ACHN (cell line): ENCODE measurements at regions not wholly inside any gene's neighbourhood (a gene's known extent, or its start where the extent isn't known, plus 50 kb on each side); places are given as distances from the start of the nearest gene placed in this dataset.
"Not testable (repeated sequence)": the region's sequence is repeated elsewhere in the genome, so short reads cannot be mapped to it uniquely, and the experiment has no call there.

ENCODE experiments used
- DNase-seq: peaks from one replicate; pipeline ENCODE4 v3.0.0-alpha.2; 2015
- in situ Hi-C: cut with HindIII; loops from 2 replicates; pipeline ENCODE4 v1.10.0; 2017; ENCODE audit warnings: low sequenced_read_pairs, low pct_ligation_motif_present, low pct_unique_long_range_greater_than_20kb

DNA sequence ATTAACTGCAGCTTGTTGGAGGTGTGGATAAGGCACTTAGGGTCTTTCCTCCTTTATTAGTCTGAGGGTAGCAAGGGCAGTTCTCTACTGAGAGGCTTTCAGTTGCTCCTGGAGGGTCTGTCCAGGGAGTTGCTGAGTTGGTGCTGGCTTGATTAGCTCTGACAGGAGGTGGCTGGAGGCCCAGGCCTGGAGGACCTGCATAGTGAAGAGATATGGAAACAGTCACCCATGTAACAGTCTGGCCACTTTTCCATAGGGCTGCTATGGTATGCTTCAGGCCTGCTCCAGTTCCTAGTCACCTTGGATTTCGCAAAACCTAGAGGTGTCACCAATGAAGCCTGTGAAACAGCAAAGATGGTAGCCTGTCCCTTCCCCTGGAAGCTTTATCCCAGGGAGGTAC lies 143.3 kb upstream of the SLC38A2 start:
- in situ Hi-C loops = no loop called here

DNA sequence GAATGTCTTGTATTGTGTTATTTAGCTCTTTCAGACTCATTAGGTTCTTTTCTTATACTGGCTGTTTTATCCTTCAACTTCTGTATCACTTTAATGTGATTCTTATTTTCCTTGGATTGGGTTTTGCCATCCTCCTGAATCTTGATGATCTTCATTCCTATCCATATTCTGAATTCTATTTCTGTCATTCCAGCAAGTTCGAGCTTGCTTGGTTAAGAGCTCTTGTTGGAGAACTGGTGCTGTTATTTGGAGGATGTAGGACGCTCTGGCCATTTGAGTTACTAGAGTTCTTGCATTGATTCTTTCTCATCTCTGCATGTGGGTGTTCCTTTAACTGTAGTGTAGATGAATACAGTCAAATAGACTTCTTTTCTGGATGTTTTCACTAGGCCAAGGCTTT lies 142.3 kb upstream of the SLC38A2 start:
- DNase-seq = no peak
- in situ Hi-C loops = no loop called here

More for the DNA sequence above, 143.3 kb upstream of the SLC38A2 start:
- DNase-seq = no peak

GRCh38 chr12:46510257-46510656 lies 137.7 kb upstream of the SLC38A2 start:
- in situ Hi-C loops, DNase-seq: not testable (repeated sequence)

DNA sequence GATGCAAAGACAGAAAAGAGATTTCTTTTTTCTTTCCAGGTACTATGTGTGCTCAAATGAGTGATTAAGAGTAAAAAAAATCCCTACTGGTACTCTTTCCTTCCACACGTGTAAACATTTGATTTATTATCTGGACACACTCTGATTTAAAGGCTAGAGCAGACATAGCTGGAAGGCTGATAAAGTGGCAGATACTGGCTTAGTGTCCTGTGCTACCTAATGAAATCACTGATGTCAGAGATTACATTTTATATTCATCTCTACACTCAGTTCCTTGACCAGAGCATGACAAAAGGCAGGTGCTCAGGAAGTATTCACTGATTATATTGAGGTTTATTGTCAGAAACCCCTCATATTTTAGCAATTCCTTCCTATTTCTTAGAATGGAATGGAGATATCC lies 136.6 kb upstream of the SLC38A2 start:
- no peak for DNase-seq

DNA sequence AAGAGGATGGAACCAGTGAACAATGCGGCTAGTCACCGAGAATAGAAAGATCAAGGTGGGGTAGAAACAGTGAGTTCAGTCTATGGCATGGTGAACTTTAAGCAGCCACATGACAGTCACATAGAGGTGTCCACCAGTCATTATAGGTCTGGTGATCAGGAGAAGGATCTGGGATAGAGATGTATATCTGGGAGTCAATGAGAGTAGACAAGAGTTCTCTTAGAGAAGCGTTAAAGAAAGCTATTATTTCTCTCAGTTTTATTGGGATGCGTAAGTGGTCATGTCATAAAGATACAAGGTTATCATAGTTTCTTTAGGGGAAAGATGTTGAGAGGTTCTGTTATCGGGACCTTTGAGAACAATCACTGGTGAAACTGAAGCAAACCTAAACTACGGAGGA lies 136.1 kb upstream of the SLC38A2 start:
- in situ Hi-C loops = no loop called here
- no peak for DNase-seq

More for the DNA sequence above, 136.6 kb upstream of the SLC38A2 start:
- in situ Hi-C loops = no loop called here

DNA sequence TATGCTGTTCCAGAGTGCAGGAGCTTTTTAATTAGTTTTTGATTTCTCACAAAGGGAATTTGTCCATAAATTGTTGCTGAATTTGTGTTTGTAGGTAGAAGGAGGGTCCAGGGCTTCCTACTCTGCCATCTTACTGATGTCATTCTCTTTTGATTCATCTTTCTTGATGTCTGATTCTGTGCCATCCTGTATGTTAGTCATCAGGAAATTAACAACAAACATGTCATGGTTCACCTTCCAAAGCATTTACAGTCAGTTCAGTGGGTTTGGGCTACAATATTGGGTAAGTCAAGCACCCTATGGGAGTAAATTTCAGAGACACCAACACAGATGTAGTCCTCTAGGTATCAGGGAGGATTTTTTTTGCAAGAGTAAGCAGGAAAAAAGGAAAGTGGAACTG lies 135.2 kb upstream of the SLC38A2 start:
- DNase-seq = no peak
- in situ Hi-C loops = no loop called here

GRCh38 chr12:46506961-46507360 lies 134.4 kb upstream of the SLC38A2 start:
- no peak for DNase-seq
- in situ Hi-C loops = no loop called here

DNA sequence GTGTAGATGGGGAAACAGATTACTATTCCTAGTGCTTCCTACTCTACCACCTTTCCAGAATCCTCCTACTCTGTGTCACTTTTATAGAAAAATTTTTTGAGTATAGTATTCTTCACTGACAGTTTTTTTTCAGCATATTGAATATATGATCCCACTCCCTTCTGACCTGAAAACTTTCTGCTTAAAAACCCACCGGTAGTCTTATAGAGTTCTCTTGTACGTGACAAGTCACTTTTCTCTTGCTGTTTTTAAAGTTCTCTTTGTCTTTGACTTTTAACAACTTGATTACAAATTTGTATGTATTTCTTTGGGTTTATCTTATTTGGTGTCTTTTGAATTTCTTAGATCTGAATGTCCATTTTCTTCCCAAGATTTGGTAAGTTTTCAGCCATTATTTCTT lies 133.6 kb upstream of the SLC38A2 start:
- no peak for DNase-seq
- in situ Hi-C loops = no loop called here

DNA sequence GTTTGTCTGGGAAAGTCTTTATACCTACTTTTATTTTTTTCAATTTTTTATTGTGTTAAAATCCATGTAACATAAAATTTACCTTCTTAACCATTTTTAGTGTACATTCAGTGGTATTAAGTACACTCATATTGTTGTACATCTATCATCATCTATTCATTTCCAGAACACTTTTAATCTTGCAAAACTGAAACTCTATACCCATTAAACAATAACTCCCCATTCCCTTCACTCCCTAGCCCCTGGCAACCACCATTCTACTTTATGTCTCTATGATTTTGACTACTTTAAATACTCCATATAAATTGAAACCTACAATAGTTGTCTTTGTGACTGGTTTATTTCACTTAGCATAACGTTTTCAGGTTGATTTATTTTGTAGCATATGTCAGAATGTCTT lies 131.9 kb upstream of the SLC38A2 start:
- in situ Hi-C loops = no loop called here
- DNase-seq = no peak

DNA sequence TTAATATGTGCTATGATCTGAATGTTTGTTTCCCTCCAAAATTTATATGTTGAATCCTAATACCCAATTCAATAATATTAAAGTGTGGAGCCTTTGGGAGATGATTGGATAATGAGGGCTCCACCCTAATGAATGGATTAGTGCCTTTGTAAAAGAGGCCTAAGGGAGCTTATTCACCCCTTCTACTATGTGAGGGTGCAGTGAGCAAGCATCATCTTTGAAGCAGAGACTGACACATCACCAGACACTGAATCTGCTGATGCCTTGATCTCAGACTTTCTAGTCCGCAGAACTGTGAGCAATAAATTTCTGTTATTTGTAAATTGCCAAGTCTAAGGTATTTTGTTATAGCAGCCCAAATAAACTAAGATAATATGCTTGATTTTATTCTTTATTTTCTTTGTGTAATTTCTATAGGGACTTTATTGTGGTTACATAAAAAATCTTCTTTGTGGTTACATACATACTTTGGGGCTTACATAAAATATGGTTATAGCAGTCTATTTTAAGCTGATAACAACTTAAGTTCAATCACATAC lies 131.1 kb upstream of the SLC38A2 start:
- in situ Hi-C loops = no loop called here
- no peak for DNase-seq

GRCh38 chr12:46500673-46501072 lies 128.1 kb upstream of the SLC38A2 start:
- DNase-seq = no peak
- in situ Hi-C loops = no loop called here

DNA sequence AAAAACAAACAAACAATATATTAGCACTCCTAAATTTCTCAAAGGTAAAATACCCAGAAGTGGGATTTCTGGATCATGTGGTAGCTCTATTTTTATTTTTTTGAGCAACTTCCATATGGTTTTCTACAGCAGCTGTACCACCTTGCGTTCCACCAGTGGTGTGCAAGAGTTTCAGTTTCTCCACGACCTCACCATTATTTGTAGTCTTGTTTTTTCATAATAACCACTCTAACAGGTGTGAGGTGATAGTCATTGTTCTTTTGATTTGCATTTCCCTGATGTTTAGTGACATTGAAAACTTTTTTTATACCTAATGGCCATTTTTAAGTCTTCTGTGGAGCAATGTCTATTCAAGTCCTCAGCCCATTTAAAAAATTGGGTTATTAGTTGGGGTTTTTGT lies 127.3 kb upstream of the SLC38A2 start:
- in situ Hi-C loops = no loop called here
- no peak for DNase-seq

- no peak for DNase-seq
- in situ Hi-C loops = no loop called here
Measured at GRCh38 chr12:46499226-46499625, 126.7 kb upstream of the SLC38A2 start.

DNA sequence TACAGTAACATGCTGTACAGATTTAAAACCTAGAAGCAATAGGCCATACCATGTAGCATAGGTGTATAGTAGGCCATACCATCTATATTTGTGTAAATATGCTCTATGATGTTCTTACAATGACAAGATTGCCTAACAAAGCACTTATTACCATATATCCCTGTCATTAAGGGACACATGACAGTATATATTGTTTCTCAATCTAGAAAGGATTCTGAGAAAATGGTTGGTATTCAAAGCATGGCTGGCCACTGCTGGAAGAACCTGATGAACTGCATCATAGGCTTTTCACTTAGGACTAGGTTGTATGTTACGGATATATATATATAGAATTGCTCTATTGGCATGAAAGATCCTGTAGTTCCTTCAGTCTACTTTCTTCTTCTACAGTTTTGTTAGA lies 125.2 kb upstream of the SLC38A2 start:
- in situ Hi-C loops = no loop called here
- no peak for DNase-seq

- in situ Hi-C loops = no loop called here
- peak; percentile 86 for DNase-seq
Measured at GRCh38 chr12:46494424-46494823, 121.9 kb upstream of the SLC38A2 start.

DNA sequence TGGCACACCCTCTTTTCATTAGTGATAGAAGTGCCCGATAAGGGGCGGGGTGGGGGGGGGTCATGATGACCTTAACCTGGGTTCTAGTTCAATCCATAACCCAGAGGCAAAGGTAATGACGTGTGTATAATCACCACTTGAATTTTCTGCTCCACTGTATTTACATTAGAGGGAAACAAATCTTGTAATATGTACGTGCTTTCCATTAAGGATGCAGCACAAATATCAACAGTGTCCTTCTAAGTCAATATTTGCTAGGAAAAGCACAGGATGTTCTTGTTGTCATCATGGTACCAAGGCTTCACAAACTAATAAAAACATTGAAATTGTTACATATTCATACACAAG lies 121.2 kb upstream of the SLC38A2 start:
- DNase-seq = no peak
- in situ Hi-C loops = no loop called here

DNA sequence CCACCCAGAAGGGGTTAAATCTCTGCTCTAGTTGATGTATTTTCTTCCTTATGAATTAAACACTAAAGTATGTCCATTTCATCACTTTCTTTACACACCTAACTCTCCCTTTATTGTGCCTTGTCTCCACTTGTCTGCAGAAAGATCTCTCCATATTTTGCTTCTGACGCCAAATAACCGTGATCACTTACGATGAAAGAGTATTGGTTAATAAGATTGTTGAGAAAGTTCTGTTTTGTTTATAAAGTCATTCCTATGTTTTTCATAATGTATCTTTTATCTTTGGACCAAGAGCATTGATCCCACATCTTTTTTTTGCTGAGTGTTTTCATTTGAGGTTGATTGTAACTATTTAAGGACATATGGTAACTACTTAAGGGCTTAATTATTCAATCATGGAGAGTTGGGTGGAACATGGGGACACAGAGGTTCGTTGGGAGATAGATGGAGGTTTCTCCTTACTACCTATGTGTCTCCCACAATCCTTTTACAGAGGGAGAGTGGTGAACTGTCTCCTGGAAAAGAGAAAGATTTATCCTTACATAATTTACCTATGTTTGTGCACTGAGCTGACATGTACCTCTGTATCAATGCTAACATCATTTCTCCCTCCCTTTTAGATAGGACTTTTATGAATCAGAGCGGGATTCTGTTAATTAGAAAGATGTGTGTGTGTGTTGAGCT lies 120.7 kb upstream of the SLC38A2 start:
- DNase-seq = no peak
- in situ Hi-C loops = no loop called here

DNA sequence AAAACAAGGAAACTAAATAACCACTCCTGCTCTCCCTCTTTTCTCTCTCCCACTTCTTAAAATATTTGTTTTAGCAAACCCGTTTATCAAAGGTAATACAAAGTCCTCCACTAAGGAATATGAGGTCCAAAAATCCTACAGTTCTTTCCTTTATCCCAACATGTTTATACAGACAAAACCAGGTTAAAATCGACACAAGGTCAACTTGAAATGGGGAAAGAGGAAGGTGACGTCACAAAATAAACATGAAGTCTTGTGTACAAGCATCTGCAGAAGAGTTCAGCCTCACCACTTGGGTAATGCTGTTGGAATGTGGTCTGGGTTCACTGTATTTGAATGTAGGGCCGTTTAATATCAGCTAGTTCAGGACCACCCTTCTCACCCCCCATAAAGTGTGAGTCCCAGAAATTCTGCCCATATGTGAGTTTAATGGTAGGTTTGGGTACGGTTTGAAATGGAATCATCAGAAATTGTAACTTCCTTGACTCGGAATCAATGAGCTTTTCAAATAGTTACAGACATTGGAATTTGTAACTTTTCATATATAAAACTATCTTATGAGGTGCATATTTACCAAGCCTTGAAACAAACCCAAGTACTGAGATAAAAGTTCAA lies 120.0 kb upstream of the SLC38A2 start:
- DNase-seq = peak; percentile 63

GRCh38 chr12:46491548-46491947 lies 119.0 kb upstream of the SLC38A2 start:
- DNase-seq = no peak
- in situ Hi-C loops = no loop called here

More for the DNA sequence above, 120.0 kb upstream of the SLC38A2 start:
- in situ Hi-C loops = no loop called here

- no peak for DNase-seq
Measured at GRCh38 chr12:46490635-46491034, 118.1 kb upstream of the SLC38A2 start.

More at GRCh38 chr12:46490635-46491034, 118.1 kb upstream of the SLC38A2 start:
- in situ Hi-C loops = no loop called here
